Endothelial cell of umbilical vein (primary cell): ENCODE measurements at regions not wholly inside any gene's neighbourhood (a gene's known extent, or its start where the extent isn't known, plus 50 kb on each side); places are given as distances from the start of the nearest gene placed in this dataset.
"Not testable (repeated sequence)": the region's sequence is repeated elsewhere in the genome, so short reads cannot be mapped to it uniquely, and the experiment has no call there.

ENCODE experiments used
- BruUV-seq: library from RNA; stranded (reverse); fragments of 400-500 nt; replicated peaks from 2 replicates; lab custom pipeline; 2021; lab: Mats Ljungman, UMichigan
- CTCF ChIA-PET: fragments of 300-600, 350-600 bp; sonication (Branson Sonifier 250); formaldehyde crosslinking; loops from one replicate; lab custom pipeline; 2021; ENCODE audit warnings: antibody characterized with exemption, inconsistent platforms; lab: Charles Lee
- POLR2A ChIA-PET: fragments of 300-600, 350-600 bp; sonication (Branson Sonifier 250); formaldehyde crosslinking; loops from one replicate; lab custom pipeline; 2021; ENCODE audit warnings: antibody characterized with exemption, inconsistent platforms; lab: Charles Lee
- DNase-seq: peaks from one replicate; pipeline ENCODE4 v3.0.0-alpha.2; 2011; ENCODE audit warnings: low read depth, low spot score
- FAIRE-seq: peaks from 2 replicates; lab custom pipeline; 2011; peaks lifted over from hg19 to GRCh38; lab: Jason Lieb, UNC
- H2AFZ ChIP-seq: 2 replicates; pipeline ENCODE4 v1.6.0; 2012; ENCODE audit warnings: low read depth, low read length, control low read depth, inconsistent platforms
- H3K27ac ChIP-seq: 2 replicates; pipeline ENCODE4 v1.5.1; 2011; ENCODE audit warnings: low read depth, mild to moderate bottlenecking, control low read depth, low read length, moderate library complexity; ENCODE audit not compliant: insufficient read depth
- H3K27me3 ChIP-seq, 2 experiments: 2 replicates each; pipeline versions ENCODE4 v1.6.0 to v1.6.1; 2011; ENCODE audit warnings: low read length in 2 of 2, mixed read lengths in 1 of 2; ENCODE audit not compliant: control insufficient read depth in 2 of 2, insufficient read depth in 2 of 2
- H3K36me3 ChIP-seq, 2 experiments: 2 replicates in 1 of 2; 3 replicates in 1 of 2; pipeline ENCODE4 v1.5.1; 2011; ENCODE audit warnings: low read length in 2 of 2, mild to moderate bottlenecking in 1 of 2, moderate library complexity in 1 of 2; ENCODE audit not compliant: control insufficient read depth in 2 of 2, insufficient read depth in 2 of 2; ENCODE audit errors: extremely low read depth in 1 of 2
- H3K4me1 ChIP-seq: 3 replicates; pipeline ENCODE4 v1.5.1; 2011; ENCODE audit warnings: mild to moderate bottlenecking, low read length; ENCODE audit not compliant: control insufficient read depth, insufficient read depth; ENCODE audit errors: extremely low read depth
- H3K4me2 ChIP-seq: 2 replicates; pipeline ENCODE4 v1.6.1; 2011; ENCODE audit warnings: low read length, control low read depth, mixed read lengths; ENCODE audit not compliant: insufficient read depth
- H3K4me3 ChIP-seq, 3 experiments: fragments of 200-600 bp in 1 of 3; sonication (generic), shearing (Covaris generic) in 1 of 3; replicated peaks in 1 of 3; 2 replicates each; pipeline ENCODE4 v1.5.1; 2011 to 2016; ENCODE audit warnings: control low read depth in 3 of 3, low read length in 3 of 3, mild to moderate bottlenecking in 2 of 3, inconsistent platforms in 1 of 3, low read depth in 1 of 3, moderate library complexity in 1 of 3; ENCODE audit not compliant: insufficient read depth in 1 of 3
- H3K79me2 ChIP-seq: 2 replicates; pipeline ENCODE4 v1.6.0; 2012; ENCODE audit warnings: low read length, inconsistent platforms; ENCODE audit not compliant: control insufficient read depth, insufficient read depth
- H3K9ac ChIP-seq: replicated peaks from 2 replicates; pipeline ENCODE3; 2011; ENCODE audit warnings: low read length, control low read depth; ENCODE audit not compliant: insufficient read depth; ENCODE audit errors: extremely low read depth
- H3K9me1 ChIP-seq: replicated peaks from 3 replicates; pipeline ENCODE4 v1.6.0; 2011; ENCODE audit warnings: mild to moderate bottlenecking, low read length; ENCODE audit not compliant: control insufficient read depth, insufficient read depth; ENCODE audit errors: extremely low read depth
- H3K9me3 ChIP-seq: replicated peaks from 2 replicates; pipeline ENCODE4 v1.5.1; 2012; ENCODE audit warnings: low read length, inconsistent platforms; ENCODE audit not compliant: control insufficient read depth, insufficient read depth
- H4K20me1 ChIP-seq: replicated peaks from 2 replicates; pipeline ENCODE3; 2011; ENCODE audit warnings: mild to moderate bottlenecking, low read length; ENCODE audit not compliant: control insufficient read depth, insufficient read depth; ENCODE audit errors: extremely low read depth
- dilution Hi-C: fragments of 300-500 bp; cut with MboI; formaldehyde crosslinking; loops from one replicate; pipeline ENCODE4 v1.15.0; 2019; ENCODE audit warnings: low sequenced_read_pairs; ENCODE audit not compliant: extremely low pct_ligation_motif_present
- intact Hi-C: fragments of 100-400 bp; cut with micrococcal nuclease; formaldehyde crosslinking; loops from one replicate; pipeline ENCODE4 v1.10.0; 2022

DNA sequence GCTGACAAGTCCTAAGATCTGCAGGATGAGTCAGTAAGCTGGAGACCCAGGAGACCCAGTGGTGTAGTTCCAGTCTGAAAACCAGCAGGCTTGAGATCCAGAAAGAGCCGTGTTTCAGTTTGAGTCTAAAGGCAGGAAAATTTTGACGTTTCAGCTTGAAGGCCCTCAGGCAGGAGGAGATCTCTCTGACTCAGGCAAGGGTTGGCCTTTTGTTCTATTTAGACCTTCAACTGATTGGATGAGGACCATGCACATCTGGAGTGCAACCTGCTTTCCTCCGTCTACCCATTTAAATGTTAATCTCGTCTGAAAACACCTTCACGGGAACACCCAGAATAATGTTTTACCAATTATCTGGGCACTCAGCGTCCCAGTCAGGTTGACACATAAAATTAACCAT lies 69.5 kb downstream of the NPIPA7 start:
- dilution Hi-C loops, BruUV-seq, FAIRE-seq: not testable (repeated sequence)

GRCh38 chr16:16449712-16450237 lies 70.8 kb downstream of the NPIPA7 start:
- H4K20me1 ChIP-seq, H3K27me3 ChIP-seq, FAIRE-seq, H3K4me3 ChIP-seq, POLR2A ChIA-PET, H3K4me2 ChIP-seq, H3K36me3 ChIP-seq, H3K79me2 ChIP-seq, H2AFZ ChIP-seq, H3K4me1 ChIP-seq, BruUV-seq, H3K9me3 ChIP-seq, H3K9ac ChIP-seq, DNase-seq, H3K9me1 ChIP-seq, dilution Hi-C loops, intact Hi-C loops, H3K27ac ChIP-seq, CTCF ChIA-PET: not testable (repeated sequence)

More for the DNA sequence above, 69.5 kb downstream of the NPIPA7 start:
- H3K4me3 ChIP-seq, H3K79me2 ChIP-seq, H3K9me1 ChIP-seq, H4K20me1 ChIP-seq, DNase-seq, H3K4me1 ChIP-seq, POLR2A ChIA-PET, H3K27me3 ChIP-seq, CTCF ChIA-PET, H3K9ac ChIP-seq, H3K4me2 ChIP-seq, H3K9me3 ChIP-seq, H3K27ac ChIP-seq, intact Hi-C loops, H2AFZ ChIP-seq, H3K36me3 ChIP-seq: not testable (repeated sequence)

- H4K20me1 ChIP-seq, H3K27ac ChIP-seq, H2AFZ ChIP-seq, H3K9me1 ChIP-seq, DNase-seq, H3K9me3 ChIP-seq, CTCF ChIA-PET, dilution Hi-C loops, H3K4me3 ChIP-seq, H3K79me2 ChIP-seq, POLR2A ChIA-PET, intact Hi-C loops, H3K9ac ChIP-seq, FAIRE-seq, H3K4me1 ChIP-seq, H3K4me2 ChIP-seq, BruUV-seq, H3K36me3 ChIP-seq, H3K27me3 ChIP-seq: not testable (repeated sequence)
Measured at GRCh38 chr16:16451721-16452410, 72.9 kb downstream of the NPIPA7 start.

DNA sequence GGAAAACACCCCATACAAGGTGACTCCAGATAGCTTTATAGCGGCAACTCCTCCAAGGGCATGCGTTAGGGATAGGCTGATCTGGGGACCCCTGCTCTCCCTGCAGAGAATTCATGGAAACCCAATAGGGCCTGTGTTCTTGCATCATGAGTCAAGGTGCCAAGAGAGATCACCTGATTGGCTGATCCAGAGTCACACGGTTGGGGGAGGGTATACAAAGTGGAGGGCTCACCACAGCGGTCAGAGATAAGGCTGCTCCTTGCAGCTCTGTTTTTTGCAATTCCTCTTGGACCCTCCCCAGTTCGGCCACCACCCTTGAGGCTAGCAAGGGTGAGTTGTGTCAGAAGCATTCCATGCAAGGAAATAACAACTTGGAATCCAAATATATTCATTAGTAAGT lies 79.6 kb downstream of the NPIPA7 start:
- FAIRE-seq, intact Hi-C loops, dilution Hi-C loops, H3K4me1 ChIP-seq, H3K79me2 ChIP-seq, BruUV-seq, DNase-seq, H4K20me1 ChIP-seq, H3K9me1 ChIP-seq, H3K27me3 ChIP-seq, H3K4me2 ChIP-seq, H3K36me3 ChIP-seq, H2AFZ ChIP-seq, H3K9ac ChIP-seq, H3K9me3 ChIP-seq, H3K27ac ChIP-seq, CTCF ChIA-PET, POLR2A ChIA-PET, H3K4me3 ChIP-seq: not testable (repeated sequence)
